Suppressor macrophage treated with lipopolysaccharide for 1 hour (primary cell): ENCODE measurements at regions not wholly inside any gene's neighbourhood (a gene's known extent, or its start where the extent isn't known, plus 50 kb on each side); places are given as distances from the start of the nearest gene placed in this dataset.
"Not testable (repeated sequence)": the region's sequence is repeated elsewhere in the genome, so short reads cannot be mapped to it uniquely, and the experiment has no call there.

Experiments used
- DNase-seq, 3 donors: peaks; one replicate each; pipeline ENCODE4 v3.0.0-alpha.2; 2020 to 2022

DNA sequence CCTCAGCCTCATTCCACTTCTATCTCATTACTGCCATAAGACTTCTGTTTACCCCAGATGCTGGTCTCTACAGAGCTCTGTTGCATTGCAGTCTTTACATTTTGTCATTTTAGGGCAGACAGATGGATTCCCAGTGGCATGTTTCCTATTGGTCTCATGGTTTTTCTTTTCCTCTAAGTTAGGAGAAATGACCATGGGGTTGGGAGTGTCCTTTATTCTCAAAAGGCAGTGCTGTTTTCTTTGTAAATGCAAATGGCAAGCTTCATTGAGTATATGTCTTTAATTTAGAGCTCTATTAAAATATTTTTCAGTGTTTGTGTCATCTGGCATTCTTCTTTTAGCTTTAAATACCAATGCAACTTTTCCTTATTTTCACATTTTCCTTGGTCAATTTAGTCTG is 57.0 kb downstream of the MSTN start:
- DNase-seq, result no peak

GRCh38 chr2:189999661-190000060 is 62.9 kb downstream of the MSTN start:
- DNase-seq, result no peak

- DNase-seq, result not testable (repeated sequence)
These were observed 63.9 kb downstream of the MSTN start for GRCh38 chr2:189998665-189999064.

DNA sequence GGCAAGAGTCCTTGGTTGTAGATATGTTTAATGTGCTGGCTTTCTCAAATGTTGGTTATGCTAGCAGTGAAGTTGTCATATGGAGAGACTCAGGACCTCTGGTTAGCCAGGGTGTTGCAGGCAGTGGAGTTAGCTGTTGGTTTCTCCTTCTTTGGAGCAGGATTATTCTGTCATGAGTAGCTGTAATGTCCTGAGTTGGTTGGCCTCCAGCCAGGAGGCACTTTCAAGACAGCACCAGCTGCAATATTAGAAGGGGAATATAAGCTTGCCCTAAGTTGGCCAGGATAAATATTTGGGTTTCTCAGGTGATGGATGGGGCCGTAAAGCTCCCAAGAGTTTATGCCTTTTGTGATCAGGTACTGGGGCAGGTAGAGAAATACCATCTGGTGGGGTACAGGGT is 65.5 kb downstream of the MSTN start:
- DNase-seq, result no peak

DNA sequence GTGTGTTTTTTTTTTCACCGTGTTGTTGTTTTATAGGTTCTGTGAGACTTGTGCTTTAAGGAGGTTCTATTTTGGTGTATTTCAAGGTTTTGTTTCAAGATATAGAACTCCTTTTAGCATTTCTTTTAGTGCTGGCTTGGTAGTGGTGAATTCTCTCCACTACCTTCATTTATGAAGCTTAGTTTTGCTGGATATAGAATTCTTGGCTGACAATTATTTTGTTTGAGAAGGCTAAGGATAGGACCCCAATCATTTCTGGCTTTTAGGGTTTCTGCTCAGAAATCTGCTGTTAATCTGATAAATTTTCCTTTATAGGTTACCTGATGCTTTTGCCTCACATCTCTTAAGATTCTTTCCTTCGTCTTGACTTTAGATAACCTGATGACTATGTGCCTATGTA is 66.8 kb downstream of the MSTN start:
- no peak for DNase-seq

GRCh38 chr2:189982780-189983394 is 79.6 kb downstream of the MSTN start:
- peak in 2 of 3 donors; percentile 1 to 5 for DNase-seq

DNA sequence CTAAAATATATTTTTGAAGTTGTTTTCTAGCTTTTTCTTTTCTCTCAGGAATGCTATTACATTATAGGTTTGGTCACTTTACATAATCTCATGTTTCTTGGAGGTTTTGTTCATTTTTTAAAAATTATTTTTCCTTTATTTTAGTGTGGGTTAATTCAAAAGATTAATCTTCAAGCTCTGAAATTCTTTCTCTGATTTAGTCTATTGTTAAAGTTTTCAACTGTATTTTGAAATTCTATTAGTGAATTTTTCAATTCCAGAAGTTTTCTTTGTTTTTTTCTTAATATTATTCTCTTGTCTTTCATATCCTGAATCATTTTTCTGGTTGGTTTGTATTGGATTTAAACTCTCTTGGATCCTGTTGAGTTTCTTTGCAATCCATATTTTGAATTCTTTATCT is 80.4 kb downstream of the MSTN start:
- DNase-seq, result no peak

GRCh38 chr2:189976488-189976887 is 86.0 kb downstream of the MSTN start:
- not testable (repeated sequence) for DNase-seq

DNA sequence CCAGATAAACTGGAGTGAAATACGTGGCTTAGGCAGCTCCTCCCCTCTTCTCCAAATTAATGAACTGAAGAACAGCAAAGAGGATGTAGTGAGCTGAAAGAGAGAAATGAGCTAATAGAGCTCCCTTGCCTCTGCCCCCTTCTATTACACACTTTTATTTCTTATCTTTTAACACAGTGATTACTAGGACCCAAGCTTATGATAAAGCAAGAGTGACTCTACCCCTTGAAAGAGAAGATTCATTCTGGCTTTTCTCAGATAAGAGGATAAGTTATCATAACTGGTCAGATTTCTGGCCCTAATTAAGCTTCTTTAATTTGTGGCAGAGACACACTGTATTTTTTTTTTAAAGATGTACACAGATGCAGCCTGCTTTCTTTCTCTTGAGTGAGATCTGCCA is 102.2 kb downstream of the MSTN start:
- no peak for DNase-seq

- no peak for DNase-seq
These were observed 103.1 kb downstream of the MSTN start for GRCh38 chr2:189959450-189959849.

DNA sequence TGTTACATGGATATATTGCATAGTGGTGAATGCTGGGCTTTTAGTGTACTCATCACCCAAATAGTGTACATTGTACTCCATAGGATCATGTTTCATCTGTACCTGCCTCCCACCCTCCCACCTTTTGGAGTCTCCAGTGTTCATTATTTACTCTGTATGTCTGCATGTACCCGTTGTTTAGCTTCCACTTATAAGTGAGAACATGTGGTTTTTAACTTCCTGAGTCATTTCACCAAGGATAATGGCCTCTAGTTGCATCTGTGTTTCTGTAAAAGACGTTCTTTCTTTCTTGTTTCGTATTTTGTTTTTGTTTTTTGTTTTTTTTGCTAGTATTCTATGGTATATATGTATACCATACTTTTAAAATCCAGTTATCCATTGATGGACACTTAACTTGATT is 107.5 kb downstream of the MSTN start:
- DNase-seq, result no peak

- peak in 2 of 3 donors; percentile 2 to 12 for DNase-seq
These were observed 109.9 kb downstream of the MSTN start for GRCh38 chr2:189952536-189953109.

GRCh38 chr2:189951791-189952535 is 110.6 kb downstream of the MSTN start:
- no peak for DNase-seq

- DNase-seq, result no peak
These were observed 119.5 kb downstream of the MSTN start for GRCh38 chr2:189943009-189943408.

- no peak for DNase-seq
These were observed 121.6 kb downstream of the MSTN start for GRCh38 chr2:189940913-189941312.

- DNase-seq, result peak in 1 of 3 donors; percentile 8
These were observed 124.8 kb downstream of the MSTN start for GRCh38 chr2:189937691-189938090.

- no peak for DNase-seq
These were observed 128.6 kb downstream of the MSTN start for GRCh38 chr2:189933911-189934399.

DNA sequence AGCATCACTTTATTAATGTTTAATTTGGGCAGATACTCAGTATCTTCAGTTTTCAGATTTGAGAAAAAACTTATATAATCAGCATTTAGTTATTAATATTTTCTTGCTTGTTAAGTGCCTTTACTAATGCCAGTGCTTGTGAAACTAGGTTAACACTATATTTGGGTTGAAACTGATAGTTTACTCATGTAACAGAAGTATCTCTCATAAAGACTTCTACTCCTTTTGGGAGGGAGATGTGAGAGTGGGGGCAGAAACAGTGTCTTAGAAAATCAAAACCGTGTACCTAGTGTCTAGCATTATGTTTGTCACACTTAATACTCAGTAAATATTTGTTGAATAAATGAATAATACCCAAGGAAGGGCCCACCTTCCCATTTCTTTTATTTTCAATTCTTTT is 129.5 kb downstream of the MSTN start:
- no peak for DNase-seq

DNA sequence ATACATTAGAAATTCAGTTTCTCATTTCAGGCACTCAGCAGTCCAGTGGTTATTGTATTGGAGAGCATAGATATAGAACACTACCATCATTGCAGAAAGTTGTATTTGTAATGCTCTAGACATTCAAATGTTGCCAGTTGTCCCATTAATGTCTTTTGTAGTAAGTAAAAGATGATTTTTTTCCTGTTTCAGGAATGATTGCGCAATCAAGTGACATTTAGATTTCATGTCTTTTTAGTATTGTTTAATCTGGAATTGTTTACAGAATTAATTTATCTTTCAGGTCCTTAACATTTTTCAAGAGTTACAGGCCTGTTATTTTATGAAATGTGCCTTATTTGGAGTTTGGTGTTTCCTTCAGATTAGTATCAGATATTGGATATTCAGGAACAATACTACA is 134.7 kb downstream of the MSTN start:
- DNase-seq, result peak in 1 of 3 donors; percentile 10
